Mucosa of gallbladder (tissue), 1 donor: ENCODE measurements at regions not wholly inside any gene's neighbourhood (a gene's known extent, or its start where the extent isn't known, plus 50 kb on each side); places are given as distances from the start of the nearest gene placed in this dataset.

ENCODE experiments used
- DNase-seq: peaks from one replicate; pipeline ENCODE4 v3.0.0-alpha.2; 2020; ENCODE audit warnings: low spot score
- donor health status: DM: no; HTN: no; CAD: no.

GRCh38 chr2:35938838-35939237 lies 416.7 kb upstream of the CRIM1 start:
- DNase-seq, result no peak

GRCh38 chr2:35933031-35933430 lies 422.5 kb upstream of the CRIM1 start:
- DNase-seq, result no peak

DNA sequence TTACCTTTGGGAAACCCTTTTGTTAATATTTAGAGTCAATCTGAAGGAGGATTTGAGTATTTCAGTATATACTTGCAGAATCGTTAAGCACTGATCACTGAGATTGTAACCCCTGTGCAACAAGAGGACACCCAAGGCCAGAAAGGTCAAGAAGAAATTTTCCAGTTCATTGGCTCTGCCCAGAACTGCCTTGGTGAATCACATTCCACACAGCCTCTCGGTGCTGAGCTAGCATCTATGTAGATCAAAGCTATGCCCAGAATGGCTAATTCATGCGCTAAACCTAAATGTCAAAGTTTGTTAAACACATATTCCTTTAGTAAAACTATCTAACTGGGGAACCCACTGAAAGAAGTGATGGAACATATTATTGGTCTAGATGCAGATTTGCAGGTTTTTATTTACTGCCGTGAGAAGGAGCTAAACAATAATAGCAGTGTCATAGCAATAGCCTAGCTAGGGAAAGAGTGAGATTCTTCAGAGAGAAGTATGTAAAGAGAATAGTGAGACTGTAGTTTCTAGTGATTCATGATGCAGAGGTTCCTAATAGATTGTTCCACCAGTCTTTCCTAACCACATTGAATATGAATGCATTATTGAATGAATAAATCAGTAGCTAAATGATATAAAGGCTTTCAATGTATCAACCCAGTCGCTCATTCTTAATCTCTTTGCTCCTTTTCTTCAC lies 423.2 kb upstream of the CRIM1 start:
- no peak for DNase-seq

DNA sequence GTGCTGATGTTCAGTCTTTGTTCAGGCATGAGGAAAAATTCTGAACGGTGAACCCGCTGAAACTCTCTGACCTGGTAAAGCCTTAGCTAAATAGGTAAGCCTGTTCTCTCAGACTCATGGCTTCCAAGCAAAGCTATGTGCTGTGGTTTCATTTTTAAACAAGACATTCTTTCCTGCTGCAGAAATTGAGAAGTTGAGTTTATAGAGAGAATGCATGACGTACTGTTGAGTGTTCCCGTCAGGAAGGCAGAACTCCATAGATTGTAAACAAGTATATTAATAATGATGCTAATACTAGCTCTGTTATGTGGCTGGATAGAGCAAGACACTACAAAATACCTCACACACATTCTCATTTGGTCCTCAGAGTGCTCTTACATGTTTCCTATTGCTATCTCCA lies 424.0 kb upstream of the CRIM1 start:
- DNase-seq, result no peak

DNA sequence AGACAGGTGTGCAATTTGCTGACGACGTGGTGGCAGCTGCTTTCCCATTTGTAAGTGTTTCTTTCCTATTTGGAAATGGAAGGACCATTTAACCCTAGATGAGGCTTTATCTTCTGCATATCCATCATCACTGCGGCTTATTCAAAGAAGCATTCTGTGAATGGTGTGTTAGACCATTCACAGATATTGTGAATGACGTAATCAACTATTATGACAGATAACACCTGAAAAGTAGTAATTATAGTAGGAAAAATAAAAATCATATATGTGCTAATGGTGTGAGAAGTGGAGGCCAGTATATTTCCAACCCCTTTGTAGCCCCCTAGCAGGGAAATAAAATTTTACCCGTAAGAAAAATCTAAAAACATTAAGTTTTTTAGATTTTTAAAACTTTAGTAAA lies 424.5 kb upstream of the CRIM1 start:
- no peak for DNase-seq

GRCh38 chr2:35929551-35929950 lies 426.0 kb upstream of the CRIM1 start:
- no peak for DNase-seq

DNA sequence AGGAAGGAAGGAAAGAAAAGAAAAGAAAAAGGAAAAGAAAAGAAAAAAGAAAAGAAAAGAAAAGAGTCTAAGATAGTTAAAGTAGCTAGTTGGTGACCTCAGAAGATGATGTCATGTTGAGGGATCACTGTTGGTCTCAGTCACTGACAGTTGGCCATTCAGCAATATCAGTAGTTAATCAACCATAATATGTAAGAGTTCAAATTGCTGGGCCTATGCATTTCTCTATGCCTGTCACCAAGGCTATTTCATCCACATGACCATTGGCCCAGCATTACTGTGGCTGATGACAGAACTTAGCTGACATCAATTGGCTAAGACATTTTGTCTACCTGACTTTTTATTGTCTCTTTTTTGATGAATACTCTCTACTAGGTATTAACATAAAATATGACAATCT lies 435.5 kb upstream of the CRIM1 start:
- DNase-seq, result no peak

GRCh38 chr2:35915261-35915660 lies 440.3 kb upstream of the CRIM1 start:
- no peak for DNase-seq

- no peak for DNase-seq
Measured at GRCh38 chr2:35891936-35892335, 463.6 kb upstream of the CRIM1 start.

- DNase-seq, result no peak
Measured at GRCh38 chr2:35891528-35891927, 464.1 kb upstream of the CRIM1 start.

GRCh38 chr2:35887146-35887545 lies 468.4 kb upstream of the CRIM1 start:
- no peak for DNase-seq

- no peak for DNase-seq
Measured at GRCh38 chr2:35873921-35874320, 481.7 kb upstream of the CRIM1 start.

DNA sequence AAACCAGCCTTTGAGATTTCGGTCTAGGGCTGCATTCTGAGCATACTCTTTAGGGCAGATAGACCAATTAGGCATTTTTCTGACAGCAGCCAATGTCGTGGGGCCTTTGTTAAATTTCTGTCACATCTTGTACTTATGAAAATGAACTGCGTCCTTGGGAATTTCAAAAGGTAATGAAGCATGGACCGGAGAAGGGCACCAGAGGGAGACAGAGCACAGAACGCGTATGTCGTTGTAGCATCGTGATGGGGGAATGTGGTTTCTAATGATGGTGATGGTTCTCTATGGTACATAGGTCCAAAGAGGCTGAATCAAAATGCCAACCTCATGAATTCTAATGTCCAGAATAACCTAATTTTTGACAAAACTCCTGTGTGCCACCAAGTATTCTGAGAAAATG lies 483.9 kb upstream of the CRIM1 start:
- DNase-seq, result no peak

- no peak for DNase-seq
Measured at GRCh38 chr2:35870713-35871112, 484.9 kb upstream of the CRIM1 start.

GRCh38 chr2:35864141-35864540 lies 491.4 kb upstream of the CRIM1 start:
- no peak for DNase-seq

DNA sequence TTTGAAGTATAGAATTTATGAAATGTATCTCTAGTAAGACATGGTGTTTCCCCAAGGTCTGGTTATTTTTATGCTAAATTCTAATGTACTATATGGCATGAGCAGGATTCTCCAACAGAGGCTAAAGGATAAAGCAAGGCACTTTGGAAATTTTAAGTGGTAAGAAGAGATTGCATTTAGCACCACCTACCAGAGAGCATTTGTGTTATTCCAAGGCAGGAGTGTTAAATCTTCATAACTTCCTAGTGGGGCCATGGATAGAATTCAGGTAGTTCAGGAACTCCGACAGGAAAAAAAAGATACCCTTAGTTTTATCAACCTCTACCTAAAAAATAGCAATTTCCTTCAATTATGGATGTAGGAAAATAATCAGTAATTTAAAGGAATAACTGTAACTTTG lies 497.4 kb upstream of the CRIM1 start:
- no peak for DNase-seq

GRCh38 chr2:35857498-35857897 lies 498.1 kb upstream of the CRIM1 start:
- no peak for DNase-seq

GRCh38 chr2:35831385-35831784 lies 524.2 kb upstream of the CRIM1 start:
- no peak for DNase-seq

DNA sequence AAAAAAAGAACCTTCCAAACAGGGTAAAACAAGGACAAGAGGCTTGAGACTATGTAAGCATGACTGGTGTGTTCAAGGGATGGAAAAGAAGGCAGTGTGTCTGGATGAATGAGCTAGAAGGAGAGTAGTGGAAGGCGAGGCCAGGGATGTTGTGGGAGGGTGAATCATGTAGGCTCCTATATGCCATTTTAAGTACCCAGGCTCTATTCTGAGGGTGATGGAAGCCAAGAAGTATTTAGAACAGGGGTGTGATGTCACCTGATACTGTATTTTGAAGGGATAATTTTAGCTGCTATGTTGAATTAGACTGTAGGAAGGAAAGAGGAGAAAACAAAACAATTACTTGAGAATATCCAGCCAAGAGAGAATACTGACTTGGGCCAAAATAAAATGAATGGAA lies 524.7 kb upstream of the CRIM1 start:
- DNase-seq, result no peak

- no peak for DNase-seq
Measured at GRCh38 chr2:35827086-35827485, 528.5 kb upstream of the CRIM1 start.

DNA sequence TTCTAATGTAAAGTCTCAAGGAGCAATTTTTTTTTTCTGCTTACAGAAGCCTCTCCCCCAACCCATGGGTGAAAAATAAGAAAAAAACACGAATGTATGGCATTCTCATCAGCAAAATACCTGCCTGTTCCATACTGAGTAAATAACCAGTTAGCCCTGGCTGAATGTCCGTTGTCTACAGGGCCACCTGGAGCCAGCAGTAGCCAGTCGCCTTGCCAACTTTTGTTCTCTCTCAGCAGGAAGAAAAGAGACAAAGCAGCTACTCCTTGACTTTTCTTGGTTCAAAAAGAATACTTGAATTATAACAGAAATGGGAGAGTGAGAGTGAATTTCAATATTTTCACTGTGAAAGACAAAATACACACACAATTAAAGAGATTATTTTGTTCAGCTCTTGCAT lies 532.9 kb upstream of the CRIM1 start:
- DNase-seq, result no peak

DNA sequence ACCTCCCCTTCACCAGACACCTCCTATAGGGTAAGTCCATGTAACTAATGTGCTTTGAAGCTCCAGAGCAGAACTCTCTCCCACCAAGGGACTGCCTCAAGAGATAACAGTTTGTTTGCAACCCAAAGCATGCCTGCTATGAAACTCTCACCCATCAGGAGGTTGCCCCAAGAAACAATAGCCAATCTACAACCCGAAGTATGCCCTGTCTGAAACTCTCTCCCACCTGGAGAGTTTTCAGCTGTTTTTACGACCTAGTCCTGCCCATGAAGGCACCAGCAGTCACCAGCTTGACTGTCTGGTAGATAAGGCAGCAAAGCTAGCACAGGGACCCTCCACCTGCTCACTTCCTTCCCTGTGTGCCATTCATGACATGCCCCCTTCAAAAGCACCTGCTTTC lies 533.9 kb upstream of the CRIM1 start:
- no peak for DNase-seq

DNA sequence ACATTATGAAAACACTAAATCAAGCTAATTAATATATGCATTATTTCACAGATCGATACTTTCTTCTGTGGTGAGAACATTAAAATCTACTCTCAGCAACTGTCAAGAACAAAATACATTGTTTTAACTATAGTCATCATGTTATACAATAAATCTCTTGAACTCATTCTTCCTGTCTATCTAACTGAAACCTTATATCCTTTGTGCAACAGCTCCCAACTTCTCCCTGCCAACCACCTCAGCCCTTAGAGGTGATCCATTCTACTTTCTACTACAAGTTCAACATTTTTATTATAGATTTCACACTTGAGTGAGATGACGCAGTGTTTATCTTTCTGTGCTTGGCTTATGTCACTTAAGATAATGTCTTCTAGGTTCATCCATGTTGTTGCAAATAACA lies 535.2 kb upstream of the CRIM1 start:
- no peak for DNase-seq

- no peak for DNase-seq
Measured at GRCh38 chr2:35819033-35819432, 536.5 kb upstream of the CRIM1 start.
